NOMO-1 (cell line): ENCODE measurements at regions not wholly inside any gene's neighbourhood (a gene's known extent, or its start where the extent isn't known, plus 50 kb on each side); places are given as distances from the start of the nearest gene placed in this dataset.

Experiments
- DNase-seq, 2 experiments: peaks; one replicate each; lab custom pipeline; 2025; ENCODE audit not compliant: unreplicated experiment in 2 of 2; lab: John Stamatoyannopoulos, UW

GRCh38 chr3:117567382-117567781 is 857.8 kb downstream of the TUSC7 start:
- no peak for DNase-seq

DNA sequence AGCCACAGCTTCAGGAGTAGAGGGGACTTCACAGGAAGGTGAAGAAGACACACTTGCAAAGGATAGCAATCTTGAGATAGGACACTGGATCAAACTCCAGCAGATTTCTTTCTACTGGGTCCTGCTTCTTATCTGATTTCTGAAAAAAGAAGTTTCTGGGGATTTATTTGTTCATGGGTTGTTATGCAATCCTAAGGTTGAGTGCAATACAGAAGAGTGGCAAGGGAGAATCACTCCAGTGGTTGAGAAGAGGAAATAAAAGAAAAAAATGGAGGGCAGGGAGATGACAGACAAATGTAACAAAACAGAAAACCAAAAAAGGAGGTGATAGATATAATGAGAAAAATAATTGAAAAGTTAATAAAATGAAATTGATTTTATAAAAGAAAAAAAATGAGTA is 858.3 kb downstream of the TUSC7 start:
- peak in 1 of 2 experiments; percentile 67 for DNase-seq

GRCh38 chr3:117572786-117573185 is 863.2 kb downstream of the TUSC7 start:
- DNase-seq = no peak

- peak in 1 of 2 experiments; percentile 48 for DNase-seq
These were observed 871.2 kb downstream of the TUSC7 start for GRCh38 chr3:117580806-117581205.

DNA sequence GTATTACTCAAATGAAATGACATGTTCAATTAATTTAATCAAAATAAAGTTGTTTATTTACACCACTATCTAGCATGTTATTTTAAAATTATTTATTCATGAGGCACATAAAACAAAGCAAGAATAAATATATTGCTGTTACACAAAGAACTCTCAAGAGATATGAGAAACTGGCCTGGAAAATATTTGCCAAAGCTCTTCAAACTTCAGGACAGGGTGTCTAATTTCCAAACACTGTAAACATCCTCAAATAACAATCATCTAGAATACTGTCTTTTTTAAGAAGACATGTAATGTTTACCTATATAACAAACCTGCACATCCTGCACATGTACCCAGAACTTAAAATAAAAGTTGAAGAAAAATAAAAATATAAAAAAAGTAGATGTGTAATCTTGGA is 876.6 kb downstream of the TUSC7 start:
- DNase-seq = no peak

- DNase-seq = no peak
These were observed 877.8 kb downstream of the TUSC7 start for GRCh38 chr3:117587416-117587815.

- no peak for DNase-seq
These were observed 879.9 kb downstream of the TUSC7 start for GRCh38 chr3:117589454-117589853.

- no peak for DNase-seq
These were observed 886.0 kb downstream of the TUSC7 start for GRCh38 chr3:117595615-117596014.

GRCh38 chr3:117596503-117596902 is 886.9 kb downstream of the TUSC7 start:
- no peak for DNase-seq

GRCh38 chr3:117597865-117598264 is 888.3 kb downstream of the TUSC7 start:
- DNase-seq = no peak

- no peak for DNase-seq
These were observed 890.5 kb downstream of the TUSC7 start for GRCh38 chr3:117600112-117600511.

DNA sequence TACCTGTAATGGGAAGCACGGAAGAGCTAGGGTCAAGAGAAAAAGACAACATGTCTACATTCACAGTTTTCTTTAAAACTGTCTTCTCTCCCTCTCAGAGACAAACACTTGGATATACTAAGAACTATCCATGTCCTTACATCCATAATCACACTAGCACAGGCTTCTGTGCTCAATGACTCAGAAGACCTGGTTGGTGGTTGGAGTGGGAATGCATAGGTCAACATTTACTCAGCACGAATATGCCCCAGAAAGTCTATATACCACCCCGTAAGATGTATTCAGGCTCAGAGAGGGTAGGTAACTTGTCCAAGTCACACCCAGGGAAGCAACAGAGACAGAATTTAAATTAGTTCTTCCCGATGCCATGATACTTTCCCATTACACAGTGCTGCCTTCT is 891.1 kb downstream of the TUSC7 start:
- DNase-seq = no peak

DNA sequence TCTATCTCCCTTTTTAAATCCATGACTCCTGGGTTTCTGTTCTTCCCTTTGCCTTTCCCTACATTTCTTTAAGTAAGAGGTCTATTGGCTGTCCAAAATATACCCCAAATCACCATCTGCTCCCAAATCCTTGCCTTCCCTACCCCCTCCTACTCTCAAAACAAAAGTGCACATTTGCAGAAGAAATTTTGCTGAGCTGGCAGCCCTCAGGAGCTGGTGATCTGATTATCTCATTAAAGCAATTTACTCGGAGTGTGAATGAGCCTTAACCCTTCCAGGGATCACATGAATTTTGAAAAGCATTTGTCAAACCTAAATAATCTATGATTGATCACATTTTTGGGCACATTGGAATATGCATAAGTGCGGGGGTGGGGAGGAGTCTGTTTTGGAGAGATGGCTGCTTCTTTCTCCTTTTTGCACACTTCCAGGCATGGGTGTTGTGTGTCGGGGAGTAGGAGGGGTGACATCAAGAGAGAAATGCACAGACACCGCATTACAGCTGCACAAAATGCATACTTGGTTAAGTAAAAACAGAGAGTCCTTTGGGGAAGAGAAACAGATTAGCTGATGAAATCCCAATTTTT is 892.6 kb downstream of the TUSC7 start:
- no peak for DNase-seq

GRCh38 chr3:117603097-117603496 is 893.5 kb downstream of the TUSC7 start:
- peak; percentile 51 to 76 for DNase-seq

DNA sequence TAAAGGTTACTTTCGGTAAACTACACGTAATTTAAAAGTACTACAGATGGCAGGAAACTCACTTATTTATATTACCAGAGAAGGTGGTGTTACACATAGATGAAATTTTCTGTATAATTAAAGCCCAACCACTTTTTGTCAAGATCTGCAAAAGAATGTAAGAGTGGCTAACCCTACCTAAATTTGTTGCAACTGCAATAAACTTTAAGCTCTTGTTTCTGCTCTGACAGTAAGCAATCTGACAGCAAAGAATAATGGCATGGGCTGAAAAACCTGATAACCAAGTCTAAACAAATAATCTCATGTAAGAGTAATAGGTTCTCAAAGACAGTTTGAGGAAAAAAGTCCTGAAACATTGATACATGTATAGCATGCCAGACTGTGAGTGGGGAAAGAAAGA is 897.3 kb downstream of the TUSC7 start:
- no peak for DNase-seq

GRCh38 chr3:117609330-117609729 is 899.8 kb downstream of the TUSC7 start:
- no peak for DNase-seq

GRCh38 chr3:117610156-117610555 is 900.6 kb downstream of the TUSC7 start:
- DNase-seq = no peak

GRCh38 chr3:117611211-117611610 is 901.6 kb downstream of the TUSC7 start:
- DNase-seq = no peak

DNA sequence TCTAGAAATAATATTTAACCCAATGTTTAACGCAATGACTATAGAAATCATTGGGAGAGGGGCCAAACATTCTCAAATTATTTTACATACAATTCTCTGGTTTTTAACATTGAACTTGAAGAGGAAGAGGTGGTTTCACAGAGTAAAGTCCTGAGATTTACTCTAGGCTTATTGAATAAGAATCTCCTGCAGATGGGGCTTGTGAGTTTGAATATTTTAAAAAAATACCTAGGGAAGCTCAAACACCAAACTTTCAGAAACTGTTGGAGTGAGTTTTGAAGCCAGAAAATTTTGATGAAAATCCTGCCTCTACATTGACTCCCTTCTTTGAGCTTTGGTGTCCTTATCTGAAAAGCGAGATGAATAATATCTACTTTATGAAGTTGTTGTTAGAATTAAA is 906.6 kb downstream of the TUSC7 start:
- DNase-seq = no peak

DNA sequence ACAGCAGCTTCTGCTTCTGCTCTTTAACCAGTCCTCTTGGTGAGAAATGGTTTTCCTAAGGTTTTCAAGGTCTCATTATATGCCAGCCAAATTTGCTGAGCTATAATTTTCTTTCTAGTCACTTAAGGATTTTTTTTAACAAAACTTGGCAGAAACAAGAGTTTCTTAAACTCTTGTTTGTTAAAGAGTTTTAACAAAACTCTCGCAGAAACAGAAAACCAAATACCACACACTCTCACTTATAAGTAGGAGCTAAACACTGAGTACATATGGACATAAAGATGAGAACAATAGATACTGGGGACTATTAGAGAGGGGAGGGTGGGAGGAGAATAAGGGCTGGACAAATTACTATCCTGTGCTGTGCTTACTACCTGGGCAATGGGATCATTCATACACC is 908.3 kb downstream of the TUSC7 start:
- DNase-seq = no peak

GRCh38 chr3:117618462-117618861 is 908.9 kb downstream of the TUSC7 start:
- no peak for DNase-seq

DNA sequence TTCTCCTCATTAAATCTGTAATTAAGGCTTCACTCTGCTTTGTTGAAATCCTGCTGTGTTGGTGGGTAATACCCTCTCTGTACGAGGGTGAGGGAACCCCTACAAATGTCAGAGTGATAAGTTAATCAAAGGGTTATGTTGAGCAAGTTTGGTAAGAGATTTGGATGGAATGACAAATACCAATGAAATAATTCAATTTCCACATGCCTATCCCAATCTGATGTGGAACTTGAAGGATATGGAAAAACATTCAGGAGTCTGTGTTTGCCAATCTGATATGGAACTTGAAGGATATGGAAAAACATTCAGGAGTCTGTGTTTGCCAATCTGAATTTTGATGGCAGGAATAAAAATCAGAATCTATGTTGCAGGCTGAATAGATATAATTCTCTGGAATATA is 910.2 kb downstream of the TUSC7 start:
- no peak for DNase-seq

GRCh38 chr3:117622171-117622841 is 912.7 kb downstream of the TUSC7 start:
- DNase-seq = no peak
